ENCODE measurements at regions not wholly inside any gene's neighbourhood (a gene's known extent, or its start where the extent isn't known, plus 50 kb on each side); places are given as distances from the start of the nearest gene placed in this dataset.

DNA sequence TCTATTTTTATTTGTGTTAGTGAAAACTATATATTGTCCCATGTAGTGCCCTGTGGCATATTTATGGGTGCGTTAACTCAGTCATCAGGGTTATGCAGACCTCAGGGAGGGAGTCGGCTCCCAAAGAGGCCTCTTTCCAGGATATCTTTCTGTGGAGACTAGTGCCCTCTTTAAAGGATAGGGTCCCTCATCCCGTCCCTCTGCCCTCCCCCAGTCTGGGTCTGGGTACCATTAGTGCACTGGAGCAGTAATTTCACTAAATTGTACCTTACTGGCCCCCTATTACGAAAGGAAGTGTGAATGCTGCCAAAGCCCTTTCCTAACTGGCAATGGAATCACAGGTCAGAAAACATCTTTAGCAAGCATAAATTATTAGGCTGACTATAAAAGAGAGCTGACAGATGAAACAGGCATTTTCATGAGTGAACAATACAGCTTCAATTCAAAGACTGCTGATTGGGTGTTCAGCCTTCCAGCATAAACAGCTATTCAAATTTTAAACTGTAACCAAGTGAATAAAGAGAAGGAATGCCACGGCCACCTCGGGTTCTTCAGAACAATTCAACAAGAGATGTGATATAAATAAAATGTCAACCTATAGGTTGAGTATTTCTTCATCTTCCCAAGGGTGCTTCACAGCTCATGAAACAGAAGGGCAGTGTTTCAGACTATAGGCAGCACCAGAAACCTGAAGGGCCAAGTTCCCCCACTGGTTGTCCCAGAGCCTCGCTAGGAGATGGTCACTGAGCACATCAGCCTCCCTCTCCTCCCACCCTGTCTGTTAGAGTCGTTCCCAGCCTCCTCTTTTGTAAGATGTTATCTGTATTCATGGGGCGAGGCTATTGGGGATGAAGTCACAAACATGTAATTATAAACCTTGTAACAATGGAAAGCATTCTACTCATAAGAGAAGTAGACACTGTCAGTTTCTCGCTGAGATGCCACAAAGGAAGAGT, 318.7 kb downstream of the TMEM161B start:
- no peak for DNase-seq

DNA sequence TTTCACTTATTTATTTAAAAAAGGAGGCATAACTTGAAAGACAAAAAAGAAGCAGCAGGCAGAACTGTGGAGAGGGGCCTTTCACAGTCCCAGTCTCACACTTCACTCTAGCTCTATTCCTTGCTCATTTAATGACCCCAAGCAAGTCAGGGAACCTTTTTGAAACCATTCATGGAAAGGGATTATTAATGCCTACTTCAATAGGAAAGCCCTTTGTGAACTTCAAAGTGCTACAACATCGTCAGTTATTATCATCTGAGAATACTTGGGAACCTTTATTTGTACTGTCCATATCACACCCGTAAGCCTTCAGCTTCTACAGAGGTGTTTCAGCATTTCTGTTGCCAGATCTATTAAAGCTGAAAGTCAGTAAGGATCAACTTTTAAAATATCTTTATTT, 320.2 kb downstream of the TMEM161B start:
- DNase-seq, result no peak

DNA sequence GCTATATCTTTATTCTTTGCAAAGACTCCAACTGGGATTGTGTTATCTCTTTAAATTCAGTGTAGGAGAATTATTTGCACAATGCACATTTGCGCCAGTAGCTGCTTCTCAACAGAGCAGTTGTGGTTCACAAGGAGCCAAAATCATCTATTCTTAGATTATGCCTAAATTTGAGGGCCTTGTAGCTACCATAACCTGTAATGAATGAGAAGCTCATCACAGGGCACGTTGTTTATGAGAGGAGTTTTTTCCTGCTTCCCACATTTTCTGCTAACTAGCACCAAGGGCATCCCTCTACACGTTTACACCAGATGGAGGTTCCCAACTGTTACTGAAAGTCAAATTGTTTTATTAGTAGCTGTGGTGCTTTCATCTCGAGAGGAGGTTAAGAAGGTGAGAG, 322.4 kb downstream of the TMEM161B start:
- DNase-seq, result no peak

DNA sequence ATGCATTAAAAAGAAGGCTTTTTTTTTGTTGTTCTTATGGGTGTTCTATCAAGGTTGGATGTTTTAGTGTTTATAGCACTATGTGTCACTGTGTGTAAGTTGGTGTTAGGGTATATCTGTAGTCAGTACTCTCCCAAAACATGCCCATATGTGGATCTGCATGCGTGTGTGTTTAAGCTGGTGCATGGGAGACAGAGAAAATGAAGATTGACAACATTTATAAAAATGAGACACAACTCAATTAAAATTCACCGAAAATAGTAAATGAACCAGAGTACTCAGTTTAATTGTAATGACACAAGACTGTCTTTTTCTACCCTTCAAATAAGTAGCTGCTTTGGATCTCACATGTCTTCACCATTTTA, 323.4 kb downstream of the TMEM161B start:
- no peak for DNase-seq

DNA sequence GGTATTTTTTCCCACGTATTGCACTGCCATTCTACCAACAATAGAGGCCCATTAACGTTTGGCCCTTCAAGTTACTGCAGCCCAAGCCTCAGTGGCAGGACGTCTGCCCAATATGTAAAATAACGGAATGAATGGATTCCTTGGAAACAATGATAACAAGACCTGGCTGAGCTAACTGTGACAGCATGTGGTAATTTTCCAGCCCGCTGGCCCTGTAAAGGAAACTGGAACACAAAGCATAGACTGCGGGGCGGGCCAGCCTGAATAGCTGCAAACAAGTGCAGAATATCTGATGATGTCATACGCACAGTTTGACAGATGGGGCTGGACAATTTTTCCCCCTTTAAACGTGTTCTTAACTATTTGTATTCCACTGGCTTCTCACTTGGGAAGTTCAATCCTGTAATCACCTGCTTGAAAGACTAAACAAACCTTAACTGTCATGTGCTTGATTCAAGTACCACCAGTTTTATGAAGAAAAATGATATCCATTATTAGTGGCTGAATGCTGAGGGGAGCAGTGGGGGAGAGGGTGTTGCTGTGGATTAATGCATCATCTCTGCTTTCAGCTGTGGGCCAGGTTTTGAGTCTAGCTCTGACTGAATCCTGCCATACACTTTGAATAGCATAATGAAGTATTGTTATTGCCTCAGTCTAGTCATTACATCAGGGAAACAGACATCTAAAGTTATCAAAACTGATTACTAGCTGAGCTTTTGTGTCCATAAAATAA, 323.9 kb downstream of the TMEM161B start:
- peak; percentile 70 for DNase-seq

DNA sequence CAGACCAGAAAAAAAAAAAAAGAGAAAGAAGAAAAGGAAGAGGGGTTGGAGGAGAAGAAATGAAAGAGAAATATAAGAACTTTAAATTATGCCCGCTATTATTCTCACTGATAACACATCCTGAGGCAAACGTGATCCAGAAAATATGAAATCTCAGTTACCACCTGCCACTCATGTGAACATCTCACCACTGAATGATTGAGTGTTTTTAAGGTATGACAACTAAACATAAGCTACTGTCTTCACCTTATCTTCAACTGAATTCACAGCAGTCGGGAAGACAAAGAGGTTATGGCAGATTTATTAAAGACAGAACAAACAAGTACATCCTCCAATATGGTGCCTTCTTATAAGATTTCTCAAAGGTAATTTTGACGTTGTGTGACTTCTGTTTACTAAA, 327.9 kb downstream of the TMEM161B start:
- DNase-seq, result no peak

DNA sequence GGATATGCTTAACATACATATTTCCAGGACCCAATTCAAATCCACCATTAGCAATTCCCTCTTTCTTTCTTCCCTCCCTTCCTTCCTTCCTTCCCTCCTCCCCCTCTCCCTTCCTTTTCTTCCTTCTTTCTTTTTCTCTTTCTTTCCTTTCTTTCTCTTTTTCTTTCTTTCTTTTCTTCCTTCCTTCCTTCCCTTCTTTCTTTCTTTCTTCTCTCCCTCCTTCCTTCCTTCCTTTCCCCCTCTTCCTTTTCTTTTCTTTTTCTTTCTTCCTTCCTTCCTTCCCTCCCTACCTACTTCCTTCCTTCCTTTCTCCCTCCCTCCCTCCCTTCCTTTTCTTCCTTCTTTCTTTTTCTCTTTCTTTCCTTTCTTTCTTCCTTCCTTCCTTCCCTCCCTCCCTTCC, 332.0 kb downstream of the TMEM161B start:
- no peak for DNase-seq

DNA sequence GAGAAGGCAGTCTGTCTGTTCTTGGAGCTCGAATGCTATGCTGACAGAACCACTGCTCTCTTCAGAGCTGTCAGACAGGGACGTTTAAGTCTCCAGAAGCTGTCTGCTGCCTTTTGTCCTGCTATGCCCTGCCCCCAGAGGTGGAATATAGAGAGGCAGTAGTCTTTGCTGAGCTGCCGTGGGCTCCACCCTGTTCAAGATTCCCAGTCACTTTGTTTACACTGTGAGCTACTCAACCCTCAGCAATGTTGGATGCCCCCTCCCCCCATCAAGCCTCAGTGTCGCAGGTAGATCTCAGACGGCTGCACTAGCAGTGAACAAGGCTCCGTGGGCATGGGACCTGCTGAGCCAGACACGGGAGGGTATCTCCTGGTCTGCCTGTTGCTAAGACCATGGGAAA, 344.2 kb downstream of the TMEM161B start:
- no peak for DNase-seq

DNA sequence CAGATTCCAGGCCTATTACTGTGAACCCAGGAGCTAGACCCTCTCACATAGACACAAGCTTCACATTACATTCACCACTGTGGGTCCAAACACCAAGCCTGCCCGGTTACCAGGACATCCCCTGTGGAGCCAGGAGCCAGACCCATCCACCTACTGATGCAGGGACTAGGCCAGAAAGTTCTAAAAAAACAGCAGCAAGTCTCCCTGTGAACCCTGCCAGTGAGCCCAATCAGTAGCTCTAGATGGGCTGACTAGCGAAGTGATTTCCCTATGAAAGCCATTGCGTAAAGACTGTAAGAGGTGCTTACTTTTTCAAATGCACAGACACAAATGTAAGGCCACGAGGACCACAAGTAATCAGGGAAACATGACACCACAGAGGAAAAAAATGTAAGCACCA, 352.3 kb downstream of the TMEM161B start:
- no peak for DNase-seq

DNA sequence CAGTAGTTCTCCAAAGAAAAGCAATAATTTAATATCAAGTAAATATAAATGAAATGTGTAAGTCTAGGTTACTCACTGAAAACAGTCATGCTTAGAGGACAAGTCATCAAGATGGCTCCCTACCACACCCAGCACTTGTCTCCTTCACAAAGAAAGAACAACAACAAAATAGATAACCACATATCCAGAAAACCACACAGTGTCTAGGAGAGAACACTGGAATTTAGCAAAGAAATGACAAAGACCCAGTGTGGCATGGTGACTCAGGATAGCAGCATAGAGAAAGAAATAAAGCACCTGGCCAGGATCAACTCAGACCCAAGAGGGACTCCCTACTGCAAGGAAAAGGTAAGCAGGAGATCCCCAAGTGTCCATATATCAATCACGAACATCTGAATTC, 356.2 kb downstream of the TMEM161B start:
- no peak for DNase-seq

DNA sequence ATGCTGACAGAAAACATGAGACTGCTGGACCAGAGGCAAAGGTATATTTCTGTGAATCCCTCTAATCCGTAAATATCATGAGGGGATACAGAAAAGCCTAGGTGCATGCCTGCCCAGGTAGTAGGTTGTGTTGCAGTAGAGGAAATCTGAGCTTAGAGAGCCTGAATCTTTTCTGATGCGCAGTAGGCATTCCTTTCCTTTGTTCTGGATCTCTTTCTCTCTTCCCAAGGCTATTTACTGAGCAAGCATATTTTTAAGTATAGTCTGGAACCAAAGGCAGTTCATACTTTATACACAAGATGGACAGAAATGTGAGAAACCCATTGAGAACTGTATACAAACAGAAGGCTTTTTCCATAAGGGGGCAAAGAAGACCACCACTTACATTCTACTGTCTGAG, 359.3 kb downstream of the TMEM161B start:
- no peak for DNase-seq

DNA sequence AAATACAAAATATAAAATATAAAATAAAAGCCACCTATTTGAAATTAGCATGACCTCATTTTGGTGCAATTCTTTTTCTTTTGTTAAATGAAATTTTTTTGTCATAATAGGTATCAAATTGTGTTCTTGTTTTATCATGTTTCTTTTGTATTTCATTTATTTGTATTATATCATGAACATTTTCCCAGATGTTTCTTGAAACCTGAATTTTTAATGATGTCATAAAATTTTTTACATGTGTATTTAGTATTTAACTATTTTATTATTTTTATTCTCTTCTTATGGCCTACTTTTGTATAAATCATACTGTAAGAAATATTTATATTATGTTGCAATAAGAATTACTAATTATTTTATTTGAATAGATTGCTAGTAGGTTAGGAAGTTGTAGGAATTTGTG, 361.7 kb downstream of the TMEM161B start:
- DNase-seq, result no peak

DNA sequence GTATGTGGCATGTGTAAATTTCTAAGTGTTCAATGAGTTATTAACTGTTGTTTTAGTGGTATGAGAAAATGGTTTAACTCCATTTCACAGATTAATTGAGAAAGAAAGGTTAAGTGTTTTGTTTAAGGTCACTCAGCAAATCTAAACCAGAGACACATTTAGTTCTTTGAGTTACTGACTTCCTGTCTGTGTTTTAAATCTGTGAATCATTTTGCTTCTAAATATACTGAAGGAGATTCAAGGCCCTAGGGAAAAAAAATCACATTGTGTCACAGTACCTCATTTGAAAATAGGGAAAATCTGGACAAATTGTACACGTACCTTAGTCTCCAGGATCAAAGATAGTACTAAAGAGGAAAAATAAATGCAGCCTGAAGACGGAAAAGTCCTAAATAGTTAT, 368.2 kb downstream of the TMEM161B start:
- DNase-seq, result no peak

DNA sequence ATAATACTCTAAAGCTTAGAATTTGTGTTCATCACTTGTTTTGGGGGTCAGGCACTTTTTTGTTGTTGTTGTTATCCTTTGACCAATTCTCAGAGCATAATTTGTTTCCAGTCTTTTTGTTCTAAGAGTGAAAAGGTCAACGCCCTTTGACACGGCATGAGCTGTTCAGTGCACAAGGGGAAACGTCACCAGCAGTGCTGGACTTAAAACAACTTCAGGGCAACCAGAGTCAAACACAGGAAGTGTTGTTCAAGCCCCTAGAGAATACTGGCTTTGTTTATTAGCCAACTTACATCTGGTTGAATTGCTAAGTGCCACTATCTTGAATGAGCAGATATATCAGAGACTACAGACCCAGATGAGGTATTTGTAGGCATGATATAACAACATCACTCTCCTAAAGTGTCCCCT, 368.9 kb downstream of the TMEM161B start:
- DNase-seq, result no peak

DNA sequence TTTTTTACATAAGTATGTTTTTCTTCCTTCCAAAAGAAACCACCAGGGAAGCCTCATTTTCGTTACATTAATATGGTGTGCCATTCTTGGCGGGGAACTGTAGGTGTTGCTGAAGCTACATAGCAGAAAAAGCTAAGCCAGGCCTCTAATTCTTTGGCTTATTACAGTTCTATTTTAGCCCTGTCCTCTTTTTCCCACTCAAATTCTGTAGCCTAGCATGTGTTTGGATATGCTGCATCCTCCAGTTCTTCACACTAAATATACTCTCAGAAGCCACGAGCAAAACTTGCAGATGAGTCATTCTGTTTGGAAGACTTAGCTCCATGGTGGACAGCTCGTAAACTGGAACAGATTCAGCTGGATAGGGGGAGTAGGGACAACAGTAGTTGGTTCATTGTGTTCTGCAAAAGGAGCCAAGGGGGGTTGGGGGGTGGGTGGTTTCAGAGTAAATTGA, 369.4 kb downstream of the TMEM161B start:
- no peak for DNase-seq

DNA sequence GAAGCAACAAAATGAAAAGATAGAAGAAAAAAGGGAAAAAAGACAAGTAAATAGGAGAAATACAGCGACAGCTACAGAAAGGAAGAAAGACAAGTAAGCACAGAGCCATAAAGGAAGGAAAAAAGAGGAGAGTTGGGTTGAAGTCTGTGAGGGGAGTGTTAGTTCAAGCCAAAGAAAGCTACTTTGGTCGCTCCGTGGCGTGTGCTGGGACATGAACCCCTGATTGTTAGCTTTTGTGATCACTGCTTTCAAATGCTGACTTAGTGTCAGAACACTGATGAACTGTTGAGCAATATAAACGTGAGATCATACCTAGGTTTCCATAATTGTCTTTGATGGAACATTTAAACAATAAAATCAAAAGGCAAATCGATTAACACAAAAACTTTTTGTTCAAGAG, 370.1 kb downstream of the TMEM161B start:
- no peak for DNase-seq

DNA sequence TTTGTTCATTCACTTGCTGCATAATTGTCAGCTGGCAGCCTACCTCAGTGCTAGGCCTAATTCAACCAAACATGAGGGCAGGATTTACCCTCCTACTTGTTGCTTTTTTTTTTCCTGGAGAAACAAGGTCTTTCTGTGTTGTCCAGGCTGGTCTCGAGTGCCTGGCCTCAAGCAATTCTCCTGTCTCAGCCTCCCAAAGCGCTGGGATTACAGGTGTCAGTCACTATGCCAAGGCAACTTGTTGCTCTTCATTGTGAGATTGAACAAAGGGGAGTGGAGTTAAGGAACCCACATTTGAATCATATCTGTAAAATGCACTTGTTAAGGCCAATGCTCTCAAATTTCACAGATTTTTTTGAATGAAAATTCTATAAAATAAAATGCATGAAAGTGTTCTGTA, 380.5 kb downstream of the TMEM161B start:
- DNase-seq, result no peak

DNA sequence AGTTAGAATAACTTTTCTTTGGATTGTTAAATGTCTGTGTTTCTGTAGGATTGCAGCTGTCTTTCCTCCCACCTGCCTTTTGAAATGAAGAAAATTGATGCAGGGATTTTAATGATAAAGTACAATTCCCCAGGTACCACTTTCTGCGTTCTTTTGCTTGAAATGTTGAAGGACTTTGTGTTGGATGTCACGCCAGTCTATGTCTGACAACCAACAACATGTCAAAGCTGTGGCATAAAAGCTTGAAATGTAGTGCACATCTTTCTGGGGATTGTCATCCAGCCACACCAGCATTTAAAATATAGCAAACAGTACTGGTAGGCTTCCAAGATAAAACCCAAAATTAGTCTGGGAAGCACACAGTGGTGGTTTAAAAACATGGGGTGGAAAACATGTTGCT, 381.4 kb downstream of the TMEM161B start:
- DNase-seq, result no peak

DNA sequence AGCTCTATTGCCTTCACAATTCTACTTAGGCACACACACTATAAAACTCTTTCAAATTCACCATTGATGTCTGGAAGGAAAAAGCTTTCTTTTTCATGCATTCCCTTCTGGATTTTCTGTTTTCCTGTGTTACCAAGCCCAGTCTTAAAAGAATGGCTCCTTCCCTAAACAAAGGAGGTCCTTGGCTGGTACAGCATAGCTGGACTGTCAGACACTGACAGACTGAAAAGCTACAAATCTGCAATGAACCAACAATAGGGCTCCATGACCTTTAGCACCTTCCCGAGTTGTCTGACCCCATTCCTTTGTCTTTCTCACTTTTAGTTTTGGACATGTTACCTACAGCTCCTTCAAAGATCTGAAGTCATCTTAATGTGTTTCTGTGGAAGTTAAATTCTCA, 382.5 kb downstream of the TMEM161B start:
- DNase-seq, result no peak

DNA sequence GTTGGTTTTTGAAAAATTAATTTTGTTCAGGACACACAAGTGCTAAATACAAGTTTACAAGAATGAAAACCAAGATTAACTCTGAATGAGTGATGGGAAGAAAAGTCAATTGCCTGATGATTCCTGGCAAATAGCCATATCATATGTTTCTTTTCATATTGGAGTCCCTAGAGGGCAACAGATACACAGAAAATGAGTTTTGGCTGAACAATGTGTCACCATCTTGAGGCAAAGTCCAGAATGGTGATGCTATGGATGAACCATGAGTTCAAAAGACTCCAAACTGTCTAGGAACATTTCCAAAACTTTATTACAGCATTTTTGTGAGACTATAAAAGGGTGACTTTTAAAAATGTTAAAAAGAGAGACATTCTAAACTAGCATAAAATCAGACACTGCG, 382.9 kb downstream of the TMEM161B start:
- no peak for DNase-seq

DNA sequence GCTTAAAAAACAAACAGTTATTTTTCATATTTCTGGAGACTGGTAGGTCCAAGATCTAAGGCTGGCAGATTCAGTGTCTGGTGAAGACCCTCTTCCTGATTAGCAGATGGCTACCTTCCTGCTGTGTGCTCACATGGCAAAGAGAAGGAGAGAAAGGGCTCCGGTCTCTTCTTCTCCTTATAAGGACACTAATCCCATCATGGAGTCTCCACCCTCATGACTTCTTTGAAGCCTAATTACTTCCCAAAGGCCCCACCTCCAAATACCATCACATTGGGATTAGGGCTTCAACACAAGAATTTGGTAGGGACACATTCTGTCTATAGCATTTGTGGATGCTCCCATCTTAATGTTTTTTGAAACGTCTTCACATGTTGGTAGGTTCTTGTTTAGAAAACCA, 391.1 kb downstream of the TMEM161B start:
- DNase-seq, result no peak

DNA sequence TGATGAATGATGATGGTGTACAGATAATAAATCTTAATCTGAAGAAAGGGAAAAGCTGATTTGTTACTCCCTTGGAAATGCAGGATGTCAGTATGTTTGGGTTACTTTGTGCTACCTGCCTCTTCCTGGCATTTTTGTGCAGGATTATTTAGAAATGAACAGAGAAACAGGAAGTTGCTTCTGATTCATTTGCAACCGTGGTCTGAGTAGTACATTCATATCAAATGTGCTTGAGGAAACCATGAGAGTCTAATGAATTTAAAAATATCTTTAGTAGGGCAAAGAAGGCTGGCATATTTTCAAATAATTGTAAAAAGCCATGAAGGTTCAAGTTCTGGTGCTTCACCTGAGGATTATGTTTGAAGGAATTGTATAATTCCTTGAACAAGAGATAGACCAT, 391.6 kb downstream of the TMEM161B start:
- DNase-seq, result no peak

DNA sequence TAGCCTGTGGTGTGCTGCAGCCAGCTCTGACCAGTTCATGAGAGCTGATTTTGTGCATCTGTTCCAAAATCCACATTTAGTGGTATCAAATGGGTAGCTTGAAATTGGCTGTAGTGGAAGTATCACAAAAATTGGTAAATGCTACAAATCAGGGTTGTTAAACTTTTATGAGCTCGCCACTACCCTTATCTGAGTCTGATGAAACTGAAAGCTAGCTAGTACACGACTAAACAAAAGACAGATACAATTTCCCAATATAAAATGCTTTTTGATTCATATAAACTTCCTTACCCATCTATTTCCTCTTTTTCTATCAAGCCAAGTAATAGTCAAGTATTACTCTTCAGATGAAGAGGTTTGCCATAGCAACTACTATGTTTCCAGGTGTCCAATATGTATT, 392.0 kb downstream of the TMEM161B start:
- no peak for DNase-seq

DNA sequence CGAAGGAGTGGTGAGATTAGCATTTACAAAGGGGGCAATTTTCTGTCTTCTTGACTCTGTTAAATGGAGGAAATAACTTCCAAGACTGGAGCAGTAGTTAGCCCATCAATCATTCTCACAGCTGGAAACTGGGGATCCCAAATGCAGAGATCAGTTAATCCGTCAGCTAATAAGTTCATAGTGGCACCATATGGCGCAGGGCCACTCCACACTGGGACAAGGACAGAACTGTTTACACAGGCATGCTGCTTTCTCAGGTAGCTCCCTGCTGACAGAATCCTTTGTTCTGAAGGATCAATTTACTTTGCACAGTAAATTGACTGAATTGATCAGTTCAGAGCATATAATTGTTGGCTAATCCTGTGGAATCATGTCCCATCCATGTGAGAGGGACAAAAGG, 395.7 kb downstream of the TMEM161B start:
- peak; percentile 91 for DNase-seq
